ENCODE measurements at regions not wholly inside any gene's neighbourhood (a gene's known extent, or its start where the extent isn't known, plus 50 kb on each side); places are given as distances from the start of the nearest gene placed in this dataset.

- TF ChIP-seq, protein P1, sequence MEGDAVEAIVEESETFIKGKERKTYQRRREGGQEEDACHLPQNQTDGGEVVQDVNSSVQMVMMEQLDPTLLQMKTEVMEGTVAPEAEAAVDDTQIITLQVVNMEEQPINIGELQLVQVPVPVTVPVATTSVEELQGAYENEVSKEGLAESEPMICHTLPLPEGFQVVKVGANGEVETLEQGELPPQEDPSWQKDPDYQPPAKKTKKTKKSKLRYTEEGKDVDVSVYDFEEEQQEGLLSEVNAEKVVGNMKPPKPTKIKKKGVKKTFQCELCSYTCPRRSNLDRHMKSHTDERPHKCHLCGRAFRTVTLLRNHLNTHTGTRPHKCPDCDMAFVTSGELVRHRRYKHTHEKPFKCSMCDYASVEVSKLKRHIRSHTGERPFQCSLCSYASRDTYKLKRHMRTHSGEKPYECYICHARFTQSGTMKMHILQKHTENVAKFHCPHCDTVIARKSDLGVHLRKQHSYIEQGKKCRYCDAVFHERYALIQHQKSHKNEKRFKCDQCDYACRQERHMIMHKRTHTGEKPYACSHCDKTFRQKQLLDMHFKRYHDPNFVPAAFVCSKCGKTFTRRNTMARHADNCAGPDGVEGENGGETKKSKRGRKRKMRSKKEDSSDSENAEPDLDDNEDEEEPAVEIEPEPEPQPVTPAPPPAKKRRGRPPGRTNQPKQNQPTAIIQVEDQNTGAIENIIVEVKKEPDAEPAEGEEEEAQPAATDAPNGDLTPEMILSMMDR (IDR thresholded peaks at IDR 0.05): no peak
- no peak for TF ChIP-seq POLR2A (IDR thresholded peaks at IDR 0.05)
- no peaks in the 10 kb centered on the region for H3K9me3 ChIP-seq
- no peaks in the 10 kb centered on the region for H3K4me1 ChIP-seq
- intact Hi-C loops (cut with DNase I): no loop called here
- 80% methylated on average over 2 of the region's 2 CpGs for whole genome bisulfite sequencing (ENCODE audit: insufficient coverage, low coverage, low lambda C conversion rate, missing lambda C conversion rate)
- H3K27ac ChIP-seq: no peak overlapping the region
- H3K4me3 ChIP-seq: no peak overlapping the region
- ATAC-seq: no peak
- DNase-seq: no peak
- H3K27me3 ChIP-seq: no peaks in the 10 kb centered on the region
- H3K36me3 ChIP-seq: no peaks in the 10 kb centered on the region
These were observed 175.8 kb upstream of the HMGA2 start for GRCh38 chr12:65648461-65648860.

DNA sequence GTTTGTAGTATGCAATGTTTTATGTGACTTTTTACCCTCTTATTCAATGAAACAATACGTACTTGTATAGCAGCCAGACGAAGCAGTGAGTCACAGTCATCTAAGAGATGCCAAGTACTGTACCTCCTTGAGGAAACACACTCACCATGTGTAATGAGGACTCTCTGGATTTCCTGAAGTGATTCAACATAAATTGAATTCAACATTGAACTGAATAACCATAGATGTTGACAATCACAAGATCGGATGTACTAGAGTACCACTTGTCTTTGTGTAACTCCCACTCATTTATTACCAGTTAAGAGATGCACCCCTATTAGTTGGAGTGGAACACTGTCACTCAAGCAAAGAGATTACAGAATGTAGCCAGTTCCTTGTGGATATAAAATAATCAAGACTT lies 175.2 kb upstream of the HMGA2 start:
- H3K4me1 ChIP-seq: no peaks in the 10 kb centered on the region
- no peaks in the 10 kb centered on the region for H3K27me3 ChIP-seq
- no peak for ATAC-seq
- no peak overlapping the region for H3K4me3 ChIP-seq
- TF ChIP-seq, protein P1 (IDR thresholded peaks at IDR 0.05): no peak
- TF ChIP-seq POLR2A (IDR thresholded peaks at IDR 0.05): no peak
- DNase-seq: no peak
- H3K27ac ChIP-seq: no peak overlapping the region
- WGBS (ENCODE audit: insufficient coverage, low coverage, low lambda C conversion rate, missing lambda C conversion rate): 53% methylated on average over 3 of the region's 3 CpGs
- no peaks in the 10 kb centered on the region for H3K36me3 ChIP-seq
- intact Hi-C loops (cut with DNase I): no loop called here
- no peaks in the 10 kb centered on the region for H3K9me3 ChIP-seq

GRCh38 chr12:65651060-65651459 lies 173.2 kb upstream of the HMGA2 start:
- no peak overlapping the region for H3K4me3 ChIP-seq
- WGBS (ENCODE audit: insufficient coverage, low coverage, low lambda C conversion rate, missing lambda C conversion rate): 78% methylated on average over 3 of the region's 3 CpGs

DNA sequence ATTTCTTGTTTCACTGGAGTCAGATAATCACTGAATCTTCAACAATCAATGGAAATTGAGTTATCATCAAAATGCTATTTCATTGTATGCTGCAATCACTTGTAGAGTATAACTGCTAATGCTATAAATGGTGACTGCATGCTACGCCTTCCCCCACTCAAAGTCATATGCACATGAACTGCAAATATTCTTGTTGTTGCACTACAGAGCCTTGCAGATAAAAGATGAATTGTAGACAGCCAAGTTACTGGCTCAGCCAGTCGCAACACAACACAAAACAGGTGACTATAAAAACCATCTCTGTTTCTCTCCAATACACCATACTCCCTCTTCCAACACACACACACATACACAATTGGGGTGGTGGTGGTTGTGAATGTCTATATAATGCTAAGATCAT lies 171.0 kb upstream of the HMGA2 start:
- H3K4me1 ChIP-seq: no peaks in the 10 kb centered on the region
- WGBS (ENCODE audit: insufficient coverage, low coverage, low lambda C conversion rate, missing lambda C conversion rate): 90% methylated on average over 2 of the region's 2 CpGs
- H3K27me3 ChIP-seq: no peaks in the 10 kb centered on the region
- DNase-seq: no peak
- ATAC-seq: no peak
- no peak for TF ChIP-seq POLR2A (IDR thresholded peaks at IDR 0.05)
- TF ChIP-seq, protein P1 (IDR thresholded peaks at IDR 0.05): no peak
- intact Hi-C loops (cut with DNase I): no loop called here
- no peak overlapping the region for H3K27ac ChIP-seq
- no peak overlapping the region for H3K4me3 ChIP-seq
- H3K36me3 ChIP-seq: no peaks in the 10 kb centered on the region
- no peaks in the 10 kb centered on the region for H3K9me3 ChIP-seq

More at GRCh38 chr12:65651060-65651459, 173.2 kb upstream of the HMGA2 start:
- no peak for ATAC-seq
- Histone ChIP-seq H3K36me3 (no peaks in the 10 kb centered on the region), H3K9me3 (no peaks in the 10 kb centered on the region), H3K27ac (no peak overlapping the region), H3K27me3 (no peaks in the 10 kb centered on the region), H3K4me1 (no peaks in the 10 kb centered on the region)
- no peak for DNase-seq
- intact Hi-C loops (cut with DNase I): no loop called here
- TF ChIP-seq, protein P1 (IDR thresholded peaks at IDR 0.05): no peak
- no peak for TF ChIP-seq POLR2A (IDR thresholded peaks at IDR 0.05)
